BJ (cell line): ENCODE measurements at regions not wholly inside any gene's neighbourhood (a gene's known extent, or its start where the extent isn't known, plus 50 kb on each side); places are given as distances from the start of the nearest gene placed in this dataset. TPM values are rescaled to one million over a fixed set of nuclear protein-coding genes. Genes with fewer than 3 reads are reported as not detected.

Source experiments
- CTCF ChIA-PET: fragments of 350-600 bp; formaldehyde crosslinking; extraction: SDS; loops from one replicate; lab custom pipeline; 2021; ENCODE audit warnings: antibody characterized with exemption, inconsistent platforms; lab: Yijun Ruan, JAX
- POLR2A ChIA-PET: fragments of 300-600 bp; sonication (Branson Sonifier 250); formaldehyde crosslinking; extraction: SDS; loops from one replicate; lab custom pipeline; 2021; ENCODE audit warnings: antibody characterized with exemption; lab: Charles Lee
- DNase-seq: peaks from one replicate; pipeline ENCODE4 v3.0.0-alpha.2; 2011; ENCODE audit warnings: low read depth
- H3K27me3 ChIP-seq: 2 replicates; pipeline ENCODE4 v1.6.0; 2011; ENCODE audit warnings: low read length; ENCODE audit not compliant: control insufficient read depth, insufficient read depth
- H3K36me3 ChIP-seq: 2 replicates; pipeline ENCODE4 v1.5.1; 2011; ENCODE audit warnings: low read length; ENCODE audit not compliant: control insufficient read depth, insufficient read depth
- H3K4me3 ChIP-seq: 2 replicates; pipeline ENCODE4 v1.5.1; 2011; ENCODE audit warnings: low read depth, mild to moderate bottlenecking, control low read depth, low read length
- CTCF ChIP-seq: IDR thresholded peaks from 2 replicates; pipeline ENCODE4 v1.5.1; 2011; ENCODE audit warnings: low read depth, mild to moderate bottlenecking, control low read depth, inconsistent platforms, low read length, moderate library complexity; ENCODE audit not compliant: insufficient read depth
- small RNA-seq: library from RNA; depleted of rRNA; stranded (forward); fragments of <200 nt; gene quantifications from one replicate; pipeline ENCODE3, GENCODE V24; 2012; ENCODE audit warnings: low replicate concordance, low read depth; ENCODE audit not compliant: insufficient read length

GRCh38 chr3:51620543-51620942 is 50.5 kb upstream of the TEX264 start:
- H3K36me3 ChIP-seq, result no peaks in the 10 kb centered on the region
- no peak overlapping the region for H3K4me3 ChIP-seq
- POLR2A ChIA-PET, result interaction anchor here (1.2 kb wide), 1 partner anchor 121 kb away, joined by 6 read pairs; the partner anchor contains the start of gene DCAF1
- no peaks in the 10 kb centered on the region for H3K27me3 ChIP-seq
- CTCF ChIA-PET, result interaction anchor here (2.7 kb wide), 1 partner anchor 119 kb away, joined by 8 read pairs; no protein-coding TSS in a partner anchor
- no peak for DNase-seq
- no peak for TF ChIP-seq CTCF

- no peak overlapping the region for H3K4me3 ChIP-seq
- POLR2A ChIA-PET, result interaction anchor here (1.2 kb wide), 1 partner anchor 121 kb away, joined by 6 read pairs; the partner anchor contains the start of gene DCAF1
- CTCF ChIA-PET, result interaction anchor here (2.7 kb wide), 1 partner anchor 120 kb away, joined by 8 read pairs; no protein-coding TSS in a partner anchor
- no peak for DNase-seq
- no peaks in the 10 kb centered on the region for H3K27me3 ChIP-seq
- no peaks in the 10 kb centered on the region for H3K36me3 ChIP-seq
- no peak for TF ChIP-seq CTCF
These were observed 49.8 kb upstream of the TEX264 start for GRCh38 chr3:51621091-51621892.

Small RNA genes lying in the stretch of these regions (small RNA-seq; reads per million reads assigned to genes)
- not detected for gene RNU6ATAC29P
